Endothelial cell of umbilical vein (primary cell): ENCODE measurements at regions not wholly inside any gene's neighbourhood (a gene's known extent, or its start where the extent isn't known, plus 50 kb on each side); places are given as distances from the start of the nearest gene placed in this dataset.

Source experiments
- BruUV-seq: library from RNA; stranded (reverse); fragments of 400-500 nt; replicated peaks from 2 replicates; lab custom pipeline; 2021; lab: Mats Ljungman, UMichigan
- CTCF ChIA-PET: fragments of 300-600, 350-600 bp; sonication (Branson Sonifier 250); formaldehyde crosslinking; loops from one replicate; lab custom pipeline; 2021; ENCODE audit warnings: antibody characterized with exemption, inconsistent platforms; lab: Charles Lee
- POLR2A ChIA-PET: fragments of 300-600, 350-600 bp; sonication (Branson Sonifier 250); formaldehyde crosslinking; loops from one replicate; lab custom pipeline; 2021; ENCODE audit warnings: antibody characterized with exemption, inconsistent platforms; lab: Charles Lee
- DNase-seq: peaks from one replicate; pipeline ENCODE4 v3.0.0-alpha.2; 2011; ENCODE audit warnings: low read depth, low spot score
- FAIRE-seq: peaks from 2 replicates; lab custom pipeline; 2011; peaks lifted over from hg19 to GRCh38; lab: Jason Lieb, UNC
- H2AFZ ChIP-seq: 2 replicates; pipeline ENCODE4 v1.6.0; 2012; ENCODE audit warnings: low read depth, low read length, control low read depth, inconsistent platforms
- H3K27ac ChIP-seq: 2 replicates; pipeline ENCODE4 v1.5.1; 2011; ENCODE audit warnings: low read depth, mild to moderate bottlenecking, control low read depth, low read length, moderate library complexity; ENCODE audit not compliant: insufficient read depth
- H3K27me3 ChIP-seq, 2 experiments: 2 replicates each; pipeline versions ENCODE4 v1.6.0 to v1.6.1; 2011; ENCODE audit warnings: low read length in 2 of 2, mixed read lengths in 1 of 2; ENCODE audit not compliant: control insufficient read depth in 2 of 2, insufficient read depth in 2 of 2
- H3K36me3 ChIP-seq, 2 experiments: 2 replicates in 1 of 2; 3 replicates in 1 of 2; pipeline ENCODE4 v1.5.1; 2011; ENCODE audit warnings: low read length in 2 of 2, mild to moderate bottlenecking in 1 of 2, moderate library complexity in 1 of 2; ENCODE audit not compliant: control insufficient read depth in 2 of 2, insufficient read depth in 2 of 2; ENCODE audit errors: extremely low read depth in 1 of 2
- H3K4me1 ChIP-seq: 3 replicates; pipeline ENCODE4 v1.5.1; 2011; ENCODE audit warnings: mild to moderate bottlenecking, low read length; ENCODE audit not compliant: control insufficient read depth, insufficient read depth; ENCODE audit errors: extremely low read depth
- H3K4me2 ChIP-seq: 2 replicates; pipeline ENCODE4 v1.6.1; 2011; ENCODE audit warnings: low read length, control low read depth, mixed read lengths; ENCODE audit not compliant: insufficient read depth
- H3K4me3 ChIP-seq, 3 experiments: fragments of 200-600 bp in 1 of 3; sonication (generic), shearing (Covaris generic) in 1 of 3; replicated peaks in 1 of 3; 2 replicates each; pipeline ENCODE4 v1.5.1; 2011 to 2016; ENCODE audit warnings: control low read depth in 3 of 3, low read length in 3 of 3, mild to moderate bottlenecking in 2 of 3, inconsistent platforms in 1 of 3, low read depth in 1 of 3, moderate library complexity in 1 of 3; ENCODE audit not compliant: insufficient read depth in 1 of 3
- H3K79me2 ChIP-seq: 2 replicates; pipeline ENCODE4 v1.6.0; 2012; ENCODE audit warnings: low read length, inconsistent platforms; ENCODE audit not compliant: control insufficient read depth, insufficient read depth
- H3K9ac ChIP-seq: replicated peaks from 2 replicates; pipeline ENCODE3; 2011; ENCODE audit warnings: low read length, control low read depth; ENCODE audit not compliant: insufficient read depth; ENCODE audit errors: extremely low read depth
- H3K9me1 ChIP-seq: replicated peaks from 3 replicates; pipeline ENCODE4 v1.6.0; 2011; ENCODE audit warnings: mild to moderate bottlenecking, low read length; ENCODE audit not compliant: control insufficient read depth, insufficient read depth; ENCODE audit errors: extremely low read depth
- H3K9me3 ChIP-seq: replicated peaks from 2 replicates; pipeline ENCODE4 v1.5.1; 2012; ENCODE audit warnings: low read length, inconsistent platforms; ENCODE audit not compliant: control insufficient read depth, insufficient read depth
- H4K20me1 ChIP-seq: replicated peaks from 2 replicates; pipeline ENCODE3; 2011; ENCODE audit warnings: mild to moderate bottlenecking, low read length; ENCODE audit not compliant: control insufficient read depth, insufficient read depth; ENCODE audit errors: extremely low read depth
- CTCF ChIP-seq, 2 donors: IDR thresholded peaks; 1 replicate in 1 of 2; 2 replicates in 1 of 2; pipeline ENCODE4 v1.5.1; 2011; ENCODE audit warnings: low read length in 2 of 2, mild to moderate bottlenecking in 2 of 2, moderate library complexity in 2 of 2, control low read depth in 1 of 2, inconsistent platforms in 1 of 2, low read depth in 1 of 2; ENCODE audit not compliant: insufficient read depth in 1 of 2; ENCODE audit errors: extremely low read depth in 1 of 2
- EZH2 ChIP-seq: IDR thresholded peaks from 2 replicates; pipeline ENCODE4 v1.6.1; 2012; ENCODE audit warnings: borderline replicate concordance, low read depth, mild to moderate bottlenecking, moderate library complexity, low read length, inconsistent platforms; ENCODE audit not compliant: severe bottlenecking
- FOS ChIP-seq: IDR thresholded peaks from 2 replicates; pipeline ENCODE4 v1.6.1; 2011; ENCODE audit warnings: mild to moderate bottlenecking, low read length, moderate library complexity, borderline replicate concordance; ENCODE audit not compliant: insufficient read depth
- GATA2 ChIP-seq: IDR thresholded peaks from 2 replicates; pipeline ENCODE4 v1.7.0; 2011; ENCODE audit warnings: low read depth, mild to moderate bottlenecking, moderate library complexity, mixed read lengths, low read length; ENCODE audit not compliant: insufficient read length, insufficient read depth
- JUN ChIP-seq: IDR thresholded peaks from 2 replicates; pipeline ENCODE4 v1.6.1; 2011; ENCODE audit warnings: borderline replicate concordance, low read depth; ENCODE audit not compliant: insufficient read length, insufficient read depth
- MAX ChIP-seq: IDR thresholded peaks from 2 replicates; pipeline ENCODE4 v1.6.1; 2011; ENCODE audit not compliant: insufficient read depth, insufficient read length
- MYC ChIP-seq: IDR thresholded peaks from one replicate; pipeline ENCODE4 v1.6.1; 2011; ENCODE audit warnings: mild to moderate bottlenecking, low read depth, low read length
- POLR2A ChIP-seq: IDR thresholded peaks from 2 replicates; pipeline ENCODE4 v1.6.1; 2012; ENCODE audit warnings: low read depth, mild to moderate bottlenecking, control low read depth, low read length
- POLR2AphosphoS5 ChIP-seq: IDR thresholded peaks from 2 replicates; pipeline ENCODE4 v1.6.1; 2012; ENCODE audit warnings: low read depth, mild to moderate bottlenecking, control low read depth, low read length, moderate library complexity; ENCODE audit not compliant: insufficient read depth
- dilution Hi-C: fragments of 300-500 bp; cut with MboI; formaldehyde crosslinking; loops from one replicate; pipeline ENCODE4 v1.15.0; 2019; ENCODE audit warnings: low sequenced_read_pairs; ENCODE audit not compliant: extremely low pct_ligation_motif_present
- intact Hi-C: fragments of 100-400 bp; cut with micrococcal nuclease; formaldehyde crosslinking; loops from one replicate; pipeline ENCODE4 v1.10.0; 2022

GRCh38 chr11:56922421-56922820, 66.3 kb upstream of the OR5AK2 start:
- DNase-seq, result no peak
- POLR2A ChIA-PET, result no interaction called here
- no peak for FAIRE-seq
- H3K4me1 ChIP-seq, result no peaks in the 10 kb centered on the region
- H3K27ac ChIP-seq, result no peak overlapping the region
- H3K9me1 ChIP-seq, result no peaks in the 10 kb centered on the region
- H3K4me3 ChIP-seq, result no peak overlapping the region
- no peaks in the 10 kb centered on the region for H3K79me2 ChIP-seq
- TF ChIP-seq MAX (no peak), MYC (no peak), CTCF (IDR thresholded peaks at IDR 0.05; ENCODE audit: extremely low read depth in 1 of 2, insufficient read depth in 1 of 2, low read depth in 1 of 2, low read length in 2 of 2) (no peak), GATA2 (no peak)
- no peaks in the 10 kb centered on the region for H3K9me3 ChIP-seq
- intact Hi-C loops (no loop called here), dilution Hi-C loops (no loop called here)
- no peak overlapping the region for H2AFZ ChIP-seq
- no peaks in the 10 kb centered on the region for H3K36me3 ChIP-seq
- no peaks in the 10 kb centered on the region for H3K27me3 ChIP-seq
- H4K20me1 ChIP-seq, result no peaks in the 10 kb centered on the region
- H3K4me2 ChIP-seq, result no peak overlapping the region
- no peak overlapping the region for H3K9ac ChIP-seq
- CTCF ChIA-PET, result no interaction called here
- no TSS peak for BruUV-seq

GRCh38 chr11:56917708-56918400, 70.9 kb upstream of the OR5AK2 start:
- H3K36me3 ChIP-seq, result no peaks in the 10 kb centered on the region
- H3K4me2 ChIP-seq, result no peak overlapping the region
- POLR2A ChIA-PET, result no interaction called here
- no peaks in the 10 kb centered on the region for H3K9me3 ChIP-seq
- H3K27ac ChIP-seq, result no peak overlapping the region
- intact Hi-C loops (no loop called here), dilution Hi-C loops (no loop called here)
- DNase-seq (no peak), FAIRE-seq (no peak)
- no peaks in the 10 kb centered on the region for H3K4me1 ChIP-seq
- CTCF ChIA-PET, result no interaction called here
- BruUV-seq, result no TSS peak
- H2AFZ ChIP-seq, result no peak overlapping the region
- TF ChIP-seq GATA2 (no peak), FOS (no peak), POLR2AphosphoS5 (no peak), MAX (no peak), CTCF (IDR thresholded peaks at IDR 0.05; ENCODE audit: extremely low read depth in 1 of 2, insufficient read depth in 1 of 2, low read depth in 1 of 2, low read length in 2 of 2) (no peak), JUN (no peak), POLR2A (no peak), EZH2 (no peak), MYC (no peak)
- H3K9me1 ChIP-seq, result no peaks in the 10 kb centered on the region
- no peaks in the 10 kb centered on the region for H3K27me3 ChIP-seq
- H3K4me3 ChIP-seq, result no peak overlapping the region
- H4K20me1 ChIP-seq, result no peaks in the 10 kb centered on the region
- no peaks in the 10 kb centered on the region for H3K79me2 ChIP-seq
- no peak overlapping the region for H3K9ac ChIP-seq
